ENCODE measurements at regions not wholly inside any gene's neighbourhood (a gene's known extent, or its start where the extent isn't known, plus 50 kb on each side); places are given as distances from the start of the nearest gene placed in this dataset.

DNA sequence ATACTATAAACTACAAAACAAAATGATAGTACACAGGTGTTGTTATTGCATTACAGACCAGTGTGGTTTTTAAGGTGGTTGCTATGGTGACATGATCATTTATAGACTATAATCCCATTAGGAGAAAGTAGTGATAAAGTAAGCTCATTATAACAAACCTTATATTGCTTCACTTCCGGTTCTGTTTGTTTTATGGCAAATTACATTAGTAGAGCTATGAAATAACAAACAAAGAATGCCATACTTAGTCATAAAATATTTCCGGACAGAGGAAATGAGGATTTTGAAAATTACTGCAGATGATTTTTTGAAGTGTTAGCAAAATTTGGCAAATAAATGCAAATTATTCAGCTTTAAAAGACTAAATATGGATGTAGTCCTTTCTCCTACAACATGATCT, 640.4 kb upstream of the ARPP21 start:
- no peak for TF ChIP-seq EZH2 (IDR thresholded peaks at IDR 0.05; ENCODE audit: low read depth)
- TF ChIP-seq, protein P1, sequence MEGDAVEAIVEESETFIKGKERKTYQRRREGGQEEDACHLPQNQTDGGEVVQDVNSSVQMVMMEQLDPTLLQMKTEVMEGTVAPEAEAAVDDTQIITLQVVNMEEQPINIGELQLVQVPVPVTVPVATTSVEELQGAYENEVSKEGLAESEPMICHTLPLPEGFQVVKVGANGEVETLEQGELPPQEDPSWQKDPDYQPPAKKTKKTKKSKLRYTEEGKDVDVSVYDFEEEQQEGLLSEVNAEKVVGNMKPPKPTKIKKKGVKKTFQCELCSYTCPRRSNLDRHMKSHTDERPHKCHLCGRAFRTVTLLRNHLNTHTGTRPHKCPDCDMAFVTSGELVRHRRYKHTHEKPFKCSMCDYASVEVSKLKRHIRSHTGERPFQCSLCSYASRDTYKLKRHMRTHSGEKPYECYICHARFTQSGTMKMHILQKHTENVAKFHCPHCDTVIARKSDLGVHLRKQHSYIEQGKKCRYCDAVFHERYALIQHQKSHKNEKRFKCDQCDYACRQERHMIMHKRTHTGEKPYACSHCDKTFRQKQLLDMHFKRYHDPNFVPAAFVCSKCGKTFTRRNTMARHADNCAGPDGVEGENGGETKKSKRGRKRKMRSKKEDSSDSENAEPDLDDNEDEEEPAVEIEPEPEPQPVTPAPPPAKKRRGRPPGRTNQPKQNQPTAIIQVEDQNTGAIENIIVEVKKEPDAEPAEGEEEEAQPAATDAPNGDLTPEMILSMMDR (conservative IDR thresholded peaks at IDR 0.05): no peak
- DNase-seq: no peak
- H3K79me2 ChIP-seq (ENCODE audit: low read depth): no peaks in the 10 kb centered on the region
- ChIA-PET CTCF (no interaction called here), POLR2A (ENCODE audit: unreplicated experiment) (no interaction called here)
- H3K36me3 ChIP-seq (ENCODE audit: low read depth): no peaks in the 10 kb centered on the region
- BruUV-seq (replicated peaks): no TSS peak
- H3K4me1 ChIP-seq (replicated peaks; ENCODE audit: insufficient read depth): no peaks in the 10 kb centered on the region
- no peak overlapping the region for H3K4me3 ChIP-seq
- intact Hi-C loops (cut with micrococcal nuclease; ENCODE audit: unreplicated experiment): no loop called here
- H3K4me2 ChIP-seq: no peak overlapping the region
- no peak overlapping the region for H3K27ac ChIP-seq
- no peaks in the 10 kb centered on the region for H4K20me1 ChIP-seq (ENCODE audit: insufficient read depth)
- H3K27me3 ChIP-seq (ENCODE audit: insufficient read depth, low read depth): no peaks in the 10 kb centered on the region
- no peaks in the 10 kb centered on the region for H3K9me3 ChIP-seq (ENCODE audit: insufficient read depth, low read depth)
- H2AFZ ChIP-seq: no peak overlapping the region
- H3F3A ChIP-seq (ENCODE audit: insufficient read depth, low read depth): no peaks in the 10 kb centered on the region
- H3K9me2 ChIP-seq (ENCODE audit: insufficient read depth): no peaks in the 10 kb centered on the region

DNA sequence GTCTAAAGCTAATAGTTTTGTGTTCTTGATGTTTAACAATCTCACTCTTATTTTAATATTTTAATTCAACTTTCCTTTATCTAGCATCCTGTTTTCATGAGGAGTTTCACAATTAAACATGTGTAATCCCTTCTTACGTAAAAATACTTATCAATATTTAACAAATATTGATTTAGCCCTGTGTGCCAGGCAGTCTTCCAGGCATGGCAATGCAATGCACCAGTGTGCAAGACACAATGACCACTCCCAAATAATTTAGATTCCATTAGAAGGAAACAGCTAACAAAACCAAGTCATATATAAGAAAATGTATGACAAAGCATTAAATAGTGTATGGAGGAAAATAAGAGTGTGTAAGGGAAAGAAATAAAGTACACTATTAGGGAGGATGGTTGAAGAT, 627.1 kb upstream of the ARPP21 start:
- Histone ChIP-seq H3K4me2 (no peak overlapping the region), H3K27me3 (ENCODE audit: insufficient read depth, low read depth) (no peaks in the 10 kb centered on the region), H2AFZ (no peak overlapping the region), H3K79me2 (ENCODE audit: low read depth) (no peaks in the 10 kb centered on the region), H3K9me3 (ENCODE audit: insufficient read depth, low read depth) (no peaks in the 10 kb centered on the region), H3K4me1 (replicated peaks; ENCODE audit: insufficient read depth) (no peaks in the 10 kb centered on the region), H3F3A (ENCODE audit: insufficient read depth, low read depth) (no peaks in the 10 kb centered on the region), H4K20me1 (ENCODE audit: insufficient read depth) (no peaks in the 10 kb centered on the region), H3K36me3 (ENCODE audit: low read depth) (no peaks in the 10 kb centered on the region), H3K27ac (no peak overlapping the region), H3K9me2 (ENCODE audit: insufficient read depth) (no peaks in the 10 kb centered on the region), H3K4me3 (no peak overlapping the region)
- CTCF ChIA-PET: no interaction called here
- POLR2A ChIA-PET (ENCODE audit: unreplicated experiment): no interaction called here
- no peak for DNase-seq
- BruUV-seq (replicated peaks): no TSS peak
- TF ChIP-seq, protein P1 (conservative IDR thresholded peaks at IDR 0.05): no peak
- no peak for TF ChIP-seq EZH2 (IDR thresholded peaks at IDR 0.05; ENCODE audit: low read depth)
- intact Hi-C loops (cut with micrococcal nuclease; ENCODE audit: unreplicated experiment): no loop called here

DNA sequence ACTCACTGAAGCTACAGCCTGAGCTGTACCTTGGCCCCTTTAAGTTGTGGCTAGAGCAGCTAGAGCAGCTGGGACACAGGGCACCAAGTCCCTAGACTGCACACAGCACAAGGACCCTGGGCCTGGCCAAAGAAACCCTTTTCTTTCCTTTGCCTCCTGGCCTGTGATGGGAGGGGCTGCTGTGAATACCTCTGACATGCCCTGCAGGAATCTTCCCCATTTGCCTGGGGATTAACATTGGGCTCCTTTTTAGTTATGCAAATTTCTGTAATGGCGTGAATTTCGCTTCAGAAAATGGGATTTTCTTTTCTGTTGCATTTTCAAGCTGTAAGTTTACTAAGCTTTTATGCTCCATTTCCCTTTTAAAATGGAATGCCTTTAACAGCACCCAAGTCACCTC, 611.2 kb upstream of the ARPP21 start:
- Histone ChIP-seq H3K4me1 (replicated peaks; ENCODE audit: insufficient read depth) (no peaks in the 10 kb centered on the region), H3K9me2 (ENCODE audit: insufficient read depth) (no peaks in the 10 kb centered on the region), H3K27ac (no peak overlapping the region), H3K36me3 (ENCODE audit: low read depth) (no peaks in the 10 kb centered on the region), H3K4me2 (no peak overlapping the region), H3K79me2 (ENCODE audit: low read depth) (no peaks in the 10 kb centered on the region), H3K27me3 (ENCODE audit: insufficient read depth, low read depth) (no peaks in the 10 kb centered on the region), H2AFZ (no peak overlapping the region), H3K4me3 (no peak overlapping the region), H3K9me3 (ENCODE audit: insufficient read depth, low read depth) (no peaks in the 10 kb centered on the region), H4K20me1 (ENCODE audit: insufficient read depth) (no peaks in the 10 kb centered on the region), H3F3A (ENCODE audit: insufficient read depth, low read depth) (no peaks in the 10 kb centered on the region)
- no TSS peak for BruUV-seq (replicated peaks)
- intact Hi-C loops (cut with micrococcal nuclease; ENCODE audit: unreplicated experiment): no loop called here
- no peak for TF ChIP-seq EZH2 (IDR thresholded peaks at IDR 0.05; ENCODE audit: low read depth)
- TF ChIP-seq, protein P1 (conservative IDR thresholded peaks at IDR 0.05): no peak
- ChIA-PET CTCF (interaction anchor here (0.7 kb wide), 1 partner anchor 1017 kb away, joined by 17 read pairs; no protein-coding TSS in a partner anchor), POLR2A (ENCODE audit: unreplicated experiment) (interaction anchor here (0.5 kb wide), 1 partner anchor 44 kb away, joined by 3 read pairs; no protein-coding TSS in a partner anchor)
- DNase-seq: no peak
